ENCODE measurements at regions not wholly inside any gene's neighbourhood (a gene's known extent, or its start where the extent isn't known, plus 50 kb on each side); places are given as distances from the start of the nearest gene placed in this dataset.

GRCh38 chr1:30319765-30320580 lies 403.4 kb downstream of the MATN1 start:
- Histone ChIP-seq H3K9me3 (no peaks in the 10 kb centered on the region), H3K27ac (no peak overlapping the region), H3K4me2 (no peak overlapping the region), H3K4me1 (no peaks in the 10 kb centered on the region), H3K4me3 (no peak overlapping the region)
- FAIRE-seq (no peak), ATAC-seq (no peak), DNase-seq (ENCODE audit: low read depth in 1 of 2, low spot score in 1 of 2) (no peak)
- TF ChIP-seq FOSL2 (IDR thresholded peaks at IDR 0.05) (no peak), FOSL2 (CRISPR knock-in tag; IDR thresholded peaks at IDR 0.05) (no peak), HMGXB4 (CRISPR knock-in tag; IDR thresholded peaks at IDR 0.05; ENCODE audit: borderline replicate concordance) (no peak), EHMT2 (IDR thresholded peaks at IDR 0.05; ENCODE audit: low read depth) (no peak), HOXB5 (CRISPR knock-in tag; IDR thresholded peaks at IDR 0.05) (no peak), POLR2AphosphoS2 (conservative IDR thresholded peaks at IDR 0.05; ENCODE audit: low read length) (no peak), EHF (CRISPR knock-in tag; IDR thresholded peaks at IDR 0.05) (no peak), ZFP36 (IDR thresholded peaks at IDR 0.05; ENCODE audit: borderline replicate concordance, partially characterized antibody) (no peak), ELK1 (IDR thresholded peaks at IDR 0.05; ENCODE audit: low read depth, low read length) (no peak), JUNB (IDR thresholded peaks at IDR 0.05) (no peak), SREBF2 (IDR thresholded peaks at IDR 0.05) (no peak), RFX5 (IDR thresholded peaks at IDR 0.05) (no peak), PHF8 (IDR thresholded peaks at IDR 0.05; ENCODE audit: borderline replicate concordance, low read depth) (no peak), E2F6 (IDR thresholded peaks at IDR 0.05; ENCODE audit: borderline replicate concordance, low read depth) (no peak)
- 37% methylated on average over 7 of the region's 11 CpGs for WGBS (ENCODE audit: missing lambda C conversion rate)
- CTCF ChIA-PET = no interaction called here
- POLR2A ChIA-PET = no interaction called here

- no peak overlapping the region for H3K4me3 ChIP-seq
- POLR2A ChIA-PET = no interaction called here
- H3K4me1 ChIP-seq = no peaks in the 10 kb centered on the region
- FAIRE-seq (no peak), ATAC-seq (no peak), DNase-seq (ENCODE audit: low read depth in 1 of 2, low spot score in 1 of 2) (no peak)
- CTCF ChIA-PET = no interaction called here
- WGBS (ENCODE audit: missing lambda C conversion rate) = 19% methylated on average over 13 of the region's 18 CpGs
- no peaks in the 10 kb centered on the region for H3K9me3 ChIP-seq
- H3K4me2 ChIP-seq = no peak overlapping the region
- TF ChIP-seq ATOH8 (CRISPR knock-in tag; IDR thresholded peaks at IDR 0.05; ENCODE audit: low read depth) = no peak
- TF ChIP-seq CEBPB (IDR thresholded peaks at IDR 0.05) = no peak
- TF ChIP-seq ZFP36 (IDR thresholded peaks at IDR 0.05; ENCODE audit: borderline replicate concordance, partially characterized antibody) = peak; percentile 6
- no peak for TF ChIP-seq CTCF (IDR thresholded peaks at IDR 0.05)
- no peak overlapping the region for H3K27ac ChIP-seq
Measured at GRCh38 chr1:30318864-30319718, 404.3 kb downstream of the MATN1 start.
